ENCODE measurements at regions not wholly inside any gene's neighbourhood (a gene's known extent, or its start where the extent isn't known, plus 50 kb on each side); places are given as distances from the start of the nearest gene placed in this dataset.

DNA sequence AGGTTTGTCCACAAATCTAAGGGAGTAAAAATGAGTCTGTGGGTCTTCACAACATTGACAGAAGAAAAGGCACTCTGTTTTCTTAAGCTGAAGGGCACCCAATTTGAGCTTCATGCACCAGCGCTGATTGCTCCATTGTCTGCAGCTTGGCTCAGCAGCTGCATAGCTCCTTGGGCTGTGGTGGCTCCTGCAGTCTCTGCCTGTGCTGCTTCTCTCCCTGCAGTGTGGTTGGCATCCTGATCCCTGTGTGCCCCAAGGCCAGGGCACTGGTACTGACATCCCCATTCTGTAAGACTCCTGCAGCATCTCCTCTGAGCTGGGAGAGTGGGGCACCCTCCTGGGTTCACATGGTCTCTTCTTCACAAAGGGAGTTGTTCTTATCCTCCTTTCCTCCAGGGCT lies 83.2 kb upstream of the B3GAT2 start:
- no peak for TF ChIP-seq EZH2phosphoT487 (IDR thresholded peaks at IDR 0.05; ENCODE audit: borderline replicate concordance, low read length)
- TF ChIP-seq, protein P1, sequence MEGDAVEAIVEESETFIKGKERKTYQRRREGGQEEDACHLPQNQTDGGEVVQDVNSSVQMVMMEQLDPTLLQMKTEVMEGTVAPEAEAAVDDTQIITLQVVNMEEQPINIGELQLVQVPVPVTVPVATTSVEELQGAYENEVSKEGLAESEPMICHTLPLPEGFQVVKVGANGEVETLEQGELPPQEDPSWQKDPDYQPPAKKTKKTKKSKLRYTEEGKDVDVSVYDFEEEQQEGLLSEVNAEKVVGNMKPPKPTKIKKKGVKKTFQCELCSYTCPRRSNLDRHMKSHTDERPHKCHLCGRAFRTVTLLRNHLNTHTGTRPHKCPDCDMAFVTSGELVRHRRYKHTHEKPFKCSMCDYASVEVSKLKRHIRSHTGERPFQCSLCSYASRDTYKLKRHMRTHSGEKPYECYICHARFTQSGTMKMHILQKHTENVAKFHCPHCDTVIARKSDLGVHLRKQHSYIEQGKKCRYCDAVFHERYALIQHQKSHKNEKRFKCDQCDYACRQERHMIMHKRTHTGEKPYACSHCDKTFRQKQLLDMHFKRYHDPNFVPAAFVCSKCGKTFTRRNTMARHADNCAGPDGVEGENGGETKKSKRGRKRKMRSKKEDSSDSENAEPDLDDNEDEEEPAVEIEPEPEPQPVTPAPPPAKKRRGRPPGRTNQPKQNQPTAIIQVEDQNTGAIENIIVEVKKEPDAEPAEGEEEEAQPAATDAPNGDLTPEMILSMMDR (IDR thresholded peaks at IDR 0.05; ENCODE audit: low read depth, low read length, poor library complexity, severe bottlenecking) = no peak
